OCI-LY1 (cell line): ENCODE measurements at regions not wholly inside any gene's neighbourhood (a gene's known extent, or its start where the extent isn't known, plus 50 kb on each side); places are given as distances from the start of the nearest gene placed in this dataset.

Source experiments
- H2AFZ ChIP-seq: fragments of 200-600 bp; sonication (generic), shearing (Covaris generic); 2 replicates; pipeline ENCODE4 v1.6.0; 2014; ENCODE audit warnings: antibody characterized with exemption, mild to moderate bottlenecking, low read length
- H3F3A ChIP-seq: fragments of 200-600 bp; sonication (generic), shearing (Covaris generic); 2 replicates; pipeline ENCODE4 v1.6.0; 2014; ENCODE audit warnings: mild to moderate bottlenecking, antibody characterized with exemption, low read length, moderate library complexity; ENCODE audit not compliant: insufficient read depth
- H3K27ac ChIP-seq: fragments of 200-600 bp; sonication (generic); 2 replicates; pipeline ENCODE4 v1.5.1; 2014; ENCODE audit warnings: low read length, mixed run types, mild to moderate bottlenecking, low read depth; ENCODE audit not compliant: poor library complexity, severe bottlenecking
- H3K27me3 ChIP-seq: fragments of 200-600 bp; sonication (generic); 2 replicates; pipeline ENCODE4 v1.6.0; 2014; ENCODE audit warnings: antibody characterized with exemption, mild to moderate bottlenecking, low read length, moderate library complexity; ENCODE audit not compliant: insufficient read depth
- H3K36me3 ChIP-seq: fragments of 200-600 bp; sonication (generic); 2 replicates; pipeline ENCODE4 v1.6.1; 2014; ENCODE audit warnings: mild to moderate bottlenecking, antibody characterized with exemption, low read length, moderate library complexity, mixed read lengths; ENCODE audit not compliant: insufficient read depth
- H3K4me1 ChIP-seq: fragments of 200-600 bp; sonication (generic); 2 replicates; pipeline ENCODE4 v1.5.1; 2014; ENCODE audit warnings: mild to moderate bottlenecking, low read length, moderate library complexity; ENCODE audit not compliant: insufficient read depth, severe bottlenecking
- H3K4me2 ChIP-seq: fragments of 200-600 bp; sonication (generic), shearing (Covaris generic); 2 replicates; pipeline ENCODE4 v1.6.1; 2014; ENCODE audit warnings: low read length
- H3K4me3 ChIP-seq: fragments of 200-600 bp; sonication (generic); 2 replicates; pipeline ENCODE4 v1.5.1; 2014; ENCODE audit warnings: low read length, low read depth, mild to moderate bottlenecking, mixed read lengths; ENCODE audit not compliant: poor library complexity, severe bottlenecking
- H3K79me2 ChIP-seq: fragments of 200-600 bp; shearing (Covaris generic); 2 replicates; pipeline ENCODE4 v1.6.1; 2016; ENCODE audit warnings: mixed run types, low read length, mixed read lengths; ENCODE audit not compliant: insufficient read depth
- H3K9ac ChIP-seq: fragments of 200-600 bp; sonication (generic), shearing (Covaris generic); 2 replicates; pipeline ENCODE4 v1.6.1; 2014; ENCODE audit warnings: mild to moderate bottlenecking, low read length, mixed read lengths
- H3K9me2 ChIP-seq: fragments of 200-600 bp; sonication (generic), shearing (Covaris generic); 2 replicates; pipeline ENCODE4 v1.6.1; 2014; ENCODE audit warnings: low read depth, mild to moderate bottlenecking, low read length, mixed read lengths
- H3K9me3 ChIP-seq: fragments of 200-600 bp; shearing (Covaris generic); 2 replicates; pipeline ENCODE4 v1.6.1; 2014; ENCODE audit warnings: low read length, mixed read lengths
- H4K20me1 ChIP-seq: fragments of 200-600 bp; sonication (generic), shearing (Covaris generic); 2 replicates; pipeline ENCODE4 v1.6.0; 2016; ENCODE audit warnings: mild to moderate bottlenecking, low read length; ENCODE audit not compliant: insufficient read depth
- CTCF ChIP-seq: fragments of 200-600 bp; sonication (generic), shearing (Covaris generic); IDR thresholded peaks from 2 replicates; pipeline ENCODE4 v1.5.1; 2017; ENCODE audit warnings: mild to moderate bottlenecking, antibody characterized with exemption, low read length, moderate library complexity, mixed read lengths
- EZH2 ChIP-seq: fragments of 200-600 bp; sonication (generic), shearing (Covaris generic); IDR thresholded peaks from 2 replicates; pipeline ENCODE4 v1.8.0; 2017; ENCODE audit warnings: borderline replicate concordance, mixed run types, mild to moderate bottlenecking, antibody characterized with exemption, low read length, moderate library complexity, mixed read lengths

GRCh38 chr3:30370681-30371271 is 235.6 kb upstream of the TGFBR2 start:
- no peak overlapping the region for H2AFZ ChIP-seq
- no peak overlapping the region for H3K9ac ChIP-seq
- no peaks in the 10 kb centered on the region for H3K36me3 ChIP-seq
- no peaks in the 10 kb centered on the region for H3K9me2 ChIP-seq
- no peaks in the 10 kb centered on the region for H3F3A ChIP-seq
- H3K27me3 ChIP-seq, result no peaks in the 10 kb centered on the region
- no peak overlapping the region for H3K4me3 ChIP-seq
- no peaks in the 10 kb centered on the region for H4K20me1 ChIP-seq
- no peaks in the 10 kb centered on the region for H3K9me3 ChIP-seq
- no peaks in the 10 kb centered on the region for H3K4me1 ChIP-seq
- no peak overlapping the region for H3K27ac ChIP-seq
- H3K79me2 ChIP-seq, result no peaks in the 10 kb centered on the region
- no peak overlapping the region for H3K4me2 ChIP-seq
- TF ChIP-seq CTCF (no peak), EZH2 (no peak)

DNA sequence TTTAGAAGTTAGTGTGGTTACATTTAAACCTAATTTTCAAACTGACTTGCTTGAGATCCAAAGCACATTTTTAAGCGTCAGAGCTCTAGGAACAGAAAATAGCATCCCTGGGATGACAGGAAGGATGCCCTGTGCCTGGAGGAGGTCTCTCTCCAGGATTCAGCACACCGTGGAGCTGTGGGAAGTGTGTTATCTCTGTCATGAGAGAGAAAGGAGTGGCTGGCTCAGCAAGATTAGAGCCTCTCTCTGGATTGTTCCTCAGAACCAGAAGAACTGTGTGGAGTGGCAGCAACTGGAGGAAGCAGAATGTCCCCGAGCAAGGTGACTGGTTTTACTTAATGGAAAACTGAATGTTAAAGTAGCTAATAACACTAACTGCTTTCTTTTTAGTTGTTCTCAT is 233.6 kb upstream of the TGFBR2 start:
- no peaks in the 10 kb centered on the region for H3K9me2 ChIP-seq
- H3K9me3 ChIP-seq, result no peaks in the 10 kb centered on the region
- H3K79me2 ChIP-seq, result no peaks in the 10 kb centered on the region
- H3K4me2 ChIP-seq, result no peak overlapping the region
- no peaks in the 10 kb centered on the region for H3K36me3 ChIP-seq
- no peak for TF ChIP-seq EZH2
- H3K9ac ChIP-seq, result no peak overlapping the region
- H4K20me1 ChIP-seq, result no peaks in the 10 kb centered on the region
- no peak overlapping the region for H3K4me3 ChIP-seq
- no peaks in the 10 kb centered on the region for H3F3A ChIP-seq
- no peaks in the 10 kb centered on the region for H3K4me1 ChIP-seq
- H3K27me3 ChIP-seq, result no peaks in the 10 kb centered on the region
- no peak overlapping the region for H2AFZ ChIP-seq
- H3K27ac ChIP-seq, result no peak overlapping the region

DNA sequence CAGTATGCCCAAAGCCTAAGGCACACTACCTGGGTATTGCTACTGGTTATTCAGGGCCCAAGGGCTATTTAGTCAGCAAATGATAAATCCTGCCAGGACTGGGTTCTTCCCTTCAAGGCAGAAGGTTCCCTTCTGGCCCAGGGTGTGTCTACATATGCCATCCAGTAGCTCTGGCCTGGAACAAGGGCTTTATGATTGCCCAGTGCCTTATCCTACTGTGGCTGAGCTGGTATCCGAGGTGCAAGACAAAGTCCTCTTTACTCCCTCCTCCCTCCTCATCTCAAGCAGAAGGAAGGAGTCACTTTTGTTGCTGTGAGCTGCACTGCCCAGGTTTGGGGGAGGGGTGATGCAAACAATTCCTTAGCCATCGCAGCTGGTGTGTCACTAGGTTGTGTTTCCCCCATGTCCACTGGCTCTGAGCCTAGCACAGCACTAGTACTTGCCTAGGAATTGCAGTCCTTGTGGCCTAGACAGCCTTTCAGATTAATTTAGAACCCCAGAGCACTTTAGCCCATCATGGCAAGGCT is 221.8 kb upstream of the TGFBR2 start:
- no peaks in the 10 kb centered on the region for H3F3A ChIP-seq
- no peaks in the 10 kb centered on the region for H3K79me2 ChIP-seq
- H2AFZ ChIP-seq, result no peak overlapping the region
- H3K36me3 ChIP-seq, result no peaks in the 10 kb centered on the region
- H3K4me3 ChIP-seq, result no peak overlapping the region
- H3K9me3 ChIP-seq, result no peaks in the 10 kb centered on the region
- no peak overlapping the region for H3K9ac ChIP-seq
- no peaks in the 10 kb centered on the region for H3K9me2 ChIP-seq
- H3K27me3 ChIP-seq, result no peaks in the 10 kb centered on the region
- no peaks in the 10 kb centered on the region for H4K20me1 ChIP-seq
- H3K4me1 ChIP-seq, result no peaks in the 10 kb centered on the region
- no peak overlapping the region for H3K4me2 ChIP-seq
- no peak for TF ChIP-seq CTCF
- TF ChIP-seq EZH2, result no peak
- H3K27ac ChIP-seq, result no peak overlapping the region

GRCh38 chr3:30393079-30393478 is 213.3 kb upstream of the TGFBR2 start:
- Histone ChIP-seq H3K4me3 (no peak overlapping the region), H3K27ac (no peak overlapping the region), H3K9me2 (no peaks in the 10 kb centered on the region), H3K36me3 (no peaks in the 10 kb centered on the region), H3K79me2 (no peaks in the 10 kb centered on the region), H3K9ac (no peak overlapping the region), H3F3A (no peaks in the 10 kb centered on the region), H3K9me3 (no peaks in the 10 kb centered on the region), H3K4me1 (no peaks in the 10 kb centered on the region), H3K4me2 (no peak overlapping the region), H2AFZ (no peak overlapping the region), H3K27me3 (no peaks in the 10 kb centered on the region), H4K20me1 (no peaks in the 10 kb centered on the region)
- TF ChIP-seq EZH2 (no peak), CTCF (no peak)
